IgD-negative memory B cell (primary cell): ENCODE measurements at regions not wholly inside any gene's neighbourhood (a gene's known extent, or its start where the extent isn't known, plus 50 kb on each side); places are given as distances from the start of the nearest gene placed in this dataset.
"Not testable (repeated sequence)": the region's sequence is repeated elsewhere in the genome, so short reads cannot be mapped to it uniquely, and the experiment has no call there.

ENCODE experiments used
- H3K27ac Mint-ChIP-seq, 3 donors: one replicate each; pipeline ENCODE4 v1.8.0; 2020 to 2022; ENCODE audit warnings: mild to moderate bottlenecking in 3 of 3, mixed read lengths in 3 of 3, moderate library complexity in 1 of 3
- H3K27me3 Mint-ChIP-seq: one replicate; pipeline ENCODE4 v1.8.0; 2021; ENCODE audit warnings: mixed read lengths
- H3K36me3 Mint-ChIP-seq: one replicate; pipeline ENCODE4 v1.8.0; 2020; ENCODE audit warnings: mild to moderate bottlenecking, mixed read lengths
- H3K4me1 Mint-ChIP-seq, 3 donors: one replicate each; pipeline ENCODE4 v1.8.0; 2020 to 2022; ENCODE audit warnings: mixed read lengths in 3 of 3, mild to moderate bottlenecking in 1 of 3
- H3K4me3 Mint-ChIP-seq, 4 donors: one replicate each; pipeline ENCODE4 v1.8.0; 2020 to 2022; ENCODE audit warnings: mild to moderate bottlenecking in 4 of 4, mixed read lengths in 4 of 4, moderate library complexity in 3 of 4
- H3K9me3 Mint-ChIP-seq, 3 donors: one replicate each; pipeline ENCODE4 v1.8.0; 2020 to 2021; ENCODE audit warnings: mixed read lengths in 3 of 3, mild to moderate bottlenecking in 1 of 3

DNA sequence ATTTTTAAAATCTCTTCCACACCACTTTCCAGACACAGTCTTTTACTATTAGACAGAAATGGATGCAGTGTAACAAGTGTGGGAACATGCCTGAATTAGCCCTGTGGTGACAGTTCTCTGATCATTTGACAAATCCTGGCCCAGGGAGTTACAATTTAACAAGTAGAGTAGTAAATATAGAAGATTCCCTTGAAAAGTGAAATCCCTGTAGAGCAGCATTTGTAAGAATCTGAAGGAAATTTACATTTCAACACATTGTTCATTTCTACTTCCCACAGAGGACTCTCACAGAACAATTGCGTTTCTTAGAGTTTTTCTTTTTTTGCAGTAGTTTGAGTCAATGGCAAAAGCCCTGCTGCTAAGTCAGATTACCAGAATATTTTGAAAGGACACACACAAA is 458.3 kb upstream of the BRINP3 start:
- H3K9me3 Mint-ChIP-seq, result peaks cover 0 to 3% (median 2%) of the 10 kb centered on the region in 3 donors
- H3K36me3 Mint-ChIP-seq, result no peaks in the 10 kb centered on the region
- H3K4me3 Mint-ChIP-seq, result no peak overlapping the region
- H3K27ac Mint-ChIP-seq, result no peak overlapping the region
- H3K27me3 Mint-ChIP-seq, result no peaks in the 10 kb centered on the region
- H3K4me1 Mint-ChIP-seq, result no peaks in the 10 kb centered on the region

DNA sequence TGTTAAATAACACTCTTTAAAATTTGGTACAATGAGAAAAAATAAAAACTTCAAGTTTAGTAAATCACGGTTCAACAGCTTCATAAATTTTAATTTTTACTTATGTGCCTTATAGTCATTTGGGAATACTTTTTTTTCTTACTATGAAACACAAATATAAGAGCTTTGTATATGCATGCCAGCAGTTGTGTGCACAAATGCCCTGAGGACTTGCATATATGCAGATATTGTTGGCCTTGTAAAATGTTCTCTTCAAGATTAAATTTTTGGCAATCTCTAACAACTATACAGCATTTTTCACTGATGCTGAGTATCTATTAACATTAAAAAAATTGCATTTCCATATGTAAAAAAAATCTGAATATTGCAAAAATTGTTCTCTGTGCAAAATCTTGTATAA is 458.7 kb upstream of the BRINP3 start:
- Mint-ChIP-seq H3K4me3 (no peak overlapping the region), H3K9me3 (peaks cover 0 to 3% (median 2%) of the 10 kb centered on the region in 3 donors), H3K4me1 (no peaks in the 10 kb centered on the region), H3K27me3 (no peaks in the 10 kb centered on the region), H3K36me3 (no peaks in the 10 kb centered on the region), H3K27ac (no peak overlapping the region)

DNA sequence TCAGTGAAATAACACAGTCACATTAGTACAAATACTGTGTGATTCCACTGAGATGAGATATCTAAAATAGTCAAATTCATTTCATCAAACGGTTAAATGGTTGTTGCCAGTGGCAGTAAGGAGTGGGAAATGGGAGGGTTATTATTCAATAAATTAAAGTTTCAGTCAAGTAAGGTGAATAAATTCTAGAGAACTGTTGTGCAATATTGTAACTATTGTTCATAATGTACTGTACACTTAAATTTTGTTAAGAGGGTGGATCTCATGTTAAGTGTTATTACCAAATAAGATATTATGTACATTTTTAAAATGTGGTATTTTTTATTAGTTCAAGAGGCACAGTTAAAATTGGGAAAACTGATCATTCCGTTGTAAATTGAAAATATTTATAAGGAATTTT is 463.3 kb upstream of the BRINP3 start:
- Mint-ChIP-seq H3K9me3 (peaks cover 0 to 2% (median 0%) of the 10 kb centered on the region in 3 donors), H3K4me3 (no peak overlapping the region), H3K27me3 (no peaks in the 10 kb centered on the region), H3K4me1 (no peaks in the 10 kb centered on the region), H3K36me3 (no peaks in the 10 kb centered on the region), H3K27ac (no peak overlapping the region)

DNA sequence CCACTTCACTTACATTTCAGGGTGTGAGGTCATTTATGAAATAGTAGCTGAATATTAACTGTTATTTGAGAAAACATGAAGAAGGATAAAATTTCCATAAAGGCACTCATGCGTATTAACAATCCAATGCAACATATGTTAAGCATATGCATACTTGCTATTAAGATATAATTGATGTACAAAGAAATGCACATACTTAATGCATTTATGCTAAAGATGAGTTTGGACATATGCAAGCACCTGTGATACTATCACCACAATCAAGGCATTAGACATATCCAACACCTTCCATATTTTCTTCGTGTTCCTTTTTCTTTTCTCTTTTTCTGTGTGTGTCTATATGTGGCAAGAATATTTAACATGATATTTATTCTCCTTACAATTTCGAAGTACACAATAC is 464.8 kb upstream of the BRINP3 start:
- H3K4me1 Mint-ChIP-seq, result no peaks in the 10 kb centered on the region
- H3K9me3 Mint-ChIP-seq, result peaks cover 0 to 2% (median 0%) of the 10 kb centered on the region in 3 donors
- H3K27me3 Mint-ChIP-seq, result no peaks in the 10 kb centered on the region

DNA sequence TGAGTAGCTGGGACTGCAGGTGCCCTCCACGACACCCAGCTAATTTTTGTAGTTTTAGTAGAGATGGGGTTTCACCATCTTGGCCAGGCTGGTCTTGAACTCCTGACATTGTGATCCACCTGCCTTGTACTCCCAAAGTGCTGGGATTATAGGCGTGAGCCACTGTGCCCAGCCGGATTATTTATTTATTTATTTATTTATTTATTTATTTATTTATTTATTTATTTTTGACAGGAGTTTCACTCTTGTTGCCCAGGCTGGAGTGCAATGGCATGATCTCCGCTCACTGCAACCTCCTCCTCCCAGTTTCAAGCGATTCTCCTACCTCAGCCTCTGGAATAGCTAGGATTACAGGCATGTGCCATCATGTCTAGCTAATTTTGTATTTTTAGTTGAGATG is 466.1 kb upstream of the BRINP3 start:
- H3K4me3 Mint-ChIP-seq, H3K27ac Mint-ChIP-seq: not testable (repeated sequence)

More for the DNA sequence above, 464.8 kb upstream of the BRINP3 start:
- Mint-ChIP-seq H3K36me3 (no peaks in the 10 kb centered on the region), H3K27ac (no peak overlapping the region), H3K4me3 (no peak overlapping the region)

DNA sequence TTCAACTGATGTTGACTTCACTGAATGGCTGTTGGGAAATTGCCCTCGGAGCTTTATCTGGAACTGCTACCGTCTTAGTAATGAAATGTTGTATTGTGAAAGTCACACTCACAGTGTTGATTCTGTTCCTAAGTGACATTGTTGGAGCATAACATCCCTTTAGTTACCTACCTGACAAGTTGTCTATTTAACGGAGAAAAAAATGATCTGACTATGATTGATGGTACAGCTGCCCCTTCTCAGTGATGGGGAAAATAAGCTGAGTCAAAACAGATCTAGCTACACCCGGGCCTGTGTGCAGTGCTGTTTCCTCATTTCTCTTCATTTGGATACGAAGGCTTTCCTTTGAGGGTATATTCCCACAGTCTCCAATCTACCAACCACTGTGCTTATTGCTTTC is 472.3 kb upstream of the BRINP3 start:
- Mint-ChIP-seq H3K27me3 (no peaks in the 10 kb centered on the region), H3K36me3 (no peaks in the 10 kb centered on the region), H3K4me3 (no peak overlapping the region), H3K4me1 (no peaks in the 10 kb centered on the region), H3K27ac (no peak overlapping the region), H3K9me3 (peaks cover 1 to 3% (median 2%) of the 10 kb centered on the region in 3 donors)

More for the DNA sequence above, 466.1 kb upstream of the BRINP3 start:
- H3K27me3 Mint-ChIP-seq, H3K36me3 Mint-ChIP-seq, H3K9me3 Mint-ChIP-seq, H3K4me1 Mint-ChIP-seq: not testable (repeated sequence)

DNA sequence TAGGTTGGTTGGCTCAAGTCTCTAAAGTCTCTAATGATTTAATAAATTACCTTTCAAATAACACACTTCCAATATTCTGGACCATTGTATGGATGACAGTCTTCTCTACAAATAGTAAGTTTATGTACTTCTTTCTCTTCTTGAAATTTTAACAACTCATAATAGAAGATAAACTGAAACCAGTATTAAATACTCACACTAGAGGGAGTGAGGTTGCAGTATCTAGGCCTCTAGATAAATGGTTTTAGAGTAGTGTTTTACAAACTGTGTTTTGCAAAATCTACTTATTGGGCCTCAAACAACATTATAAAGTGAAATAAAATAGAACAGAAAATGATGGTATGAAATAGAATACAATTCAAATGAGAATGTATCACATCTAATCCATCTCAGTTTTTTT is 479.9 kb upstream of the BRINP3 start:
- no peaks in the 10 kb centered on the region for H3K27me3 Mint-ChIP-seq

DNA sequence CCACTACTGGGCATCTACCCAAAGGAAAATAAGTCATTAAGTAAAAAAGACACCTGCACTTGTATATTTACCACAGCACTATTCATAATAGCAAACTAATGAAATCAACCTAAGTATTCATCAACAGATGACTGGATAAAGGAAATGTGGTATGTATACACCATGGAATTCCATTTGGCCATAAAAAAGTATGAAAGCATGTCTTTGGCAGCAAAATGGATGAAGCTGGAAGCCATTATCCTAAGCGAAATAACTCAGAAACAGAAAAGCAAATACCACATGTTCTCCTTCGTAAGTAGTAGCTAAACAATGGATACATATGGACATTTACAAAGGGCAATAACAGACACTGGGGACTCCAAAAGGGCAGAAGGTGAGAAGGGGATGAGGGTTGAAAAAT is 485.7 kb upstream of the BRINP3 start:
- H3K27me3 Mint-ChIP-seq, result no peaks in the 10 kb centered on the region
- H3K4me3 Mint-ChIP-seq, result no peak overlapping the region
- H3K27ac Mint-ChIP-seq, result no peak overlapping the region
- peaks cover 3 to 12% (median 7%) of the 10 kb centered on the region in 3 donors for H3K9me3 Mint-ChIP-seq
- no peaks in the 10 kb centered on the region for H3K36me3 Mint-ChIP-seq
- H3K4me1 Mint-ChIP-seq, result no peaks in the 10 kb centered on the region

More for the DNA sequence above, 479.9 kb upstream of the BRINP3 start:
- Mint-ChIP-seq H3K27ac (no peak overlapping the region), H3K36me3 (no peaks in the 10 kb centered on the region), H3K4me1 (no peaks in the 10 kb centered on the region), H3K9me3 (peaks cover 4 to 14% (median 7%) of the 10 kb centered on the region in 3 donors), H3K4me3 (no peak overlapping the region)

DNA sequence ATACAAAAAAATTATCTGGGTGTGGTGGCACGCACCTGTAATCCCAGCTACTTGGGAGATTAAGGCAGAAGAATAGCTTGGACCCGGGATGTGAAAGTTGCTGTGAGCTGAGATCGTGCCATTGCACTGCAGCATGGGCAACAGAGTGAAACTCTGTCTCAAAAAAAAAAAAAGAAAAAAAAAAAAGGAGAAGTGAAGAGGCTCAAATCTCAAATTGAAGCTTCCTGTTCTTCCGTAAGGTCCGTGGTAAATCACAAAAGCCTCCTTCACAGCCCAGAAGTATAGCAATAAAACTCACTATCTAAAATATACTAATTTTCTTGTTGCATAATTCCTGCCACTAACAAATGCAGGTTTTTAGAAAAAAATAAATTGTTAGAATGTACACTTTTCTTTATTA is 498.2 kb upstream of the BRINP3 start:
- Mint-ChIP-seq H3K27me3 (no peaks in the 10 kb centered on the region), H3K36me3 (no peaks in the 10 kb centered on the region), H3K4me3 (no peak overlapping the region), H3K9me3 (peaks cover 0 to 5% (median 2%) of the 10 kb centered on the region in 3 donors), H3K27ac (no peak overlapping the region), H3K4me1 (no peaks in the 10 kb centered on the region)

DNA sequence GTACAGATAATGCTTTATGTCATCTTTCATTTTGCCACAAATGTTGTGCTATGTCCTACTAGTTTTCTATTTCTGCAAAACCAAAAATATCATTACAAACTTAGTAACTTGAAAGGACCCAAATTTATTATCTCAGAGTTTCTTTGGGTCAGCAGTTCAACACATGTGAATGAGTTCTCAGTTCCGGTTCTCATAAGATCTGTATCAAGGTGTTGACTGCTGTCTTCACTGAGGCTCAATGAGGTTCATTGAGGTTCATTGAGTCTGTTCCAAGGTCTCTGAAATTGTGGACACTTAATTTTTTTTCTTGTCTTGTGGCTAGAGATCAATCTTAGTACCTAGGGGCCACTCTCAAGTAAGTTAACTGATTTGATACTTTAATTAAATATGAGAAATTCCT is 525.1 kb upstream of the BRINP3 start:
- Mint-ChIP-seq H3K9me3 (peaks cover 0 to 4% (median 2%) of the 10 kb centered on the region in 3 donors), H3K27ac (no peak overlapping the region), H3K36me3 (no peaks in the 10 kb centered on the region), H3K4me3 (no peak overlapping the region), H3K27me3 (no peaks in the 10 kb centered on the region), H3K4me1 (no peaks in the 10 kb centered on the region)

DNA sequence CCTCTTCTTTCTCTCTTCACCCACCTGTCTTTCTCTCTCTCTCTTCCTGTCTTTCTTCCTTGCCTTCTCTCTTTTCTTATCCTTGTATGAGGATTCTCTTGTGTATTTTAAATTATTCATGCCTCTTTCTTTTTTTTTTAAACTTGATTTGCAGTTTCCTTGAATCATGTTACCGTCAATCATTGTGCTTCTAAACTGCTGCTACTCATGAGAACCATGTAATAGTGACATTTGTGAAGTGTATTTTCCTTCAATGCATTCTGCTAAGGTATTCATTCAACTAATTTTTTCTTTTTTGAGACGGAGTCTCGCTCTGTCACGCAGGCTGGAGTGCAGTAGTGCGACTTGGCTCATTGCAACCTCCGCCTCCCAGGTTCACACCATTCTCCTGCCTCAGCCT is 539.1 kb upstream of the BRINP3 start:
- Mint-ChIP-seq H3K27me3 (no peaks in the 10 kb centered on the region), H3K36me3 (no peaks in the 10 kb centered on the region), H3K27ac (no peak overlapping the region), H3K4me3 (no peak overlapping the region), H3K4me1 (no peaks in the 10 kb centered on the region), H3K9me3 (peaks cover 0 to 2% (median 2%) of the 10 kb centered on the region in 3 donors)

DNA sequence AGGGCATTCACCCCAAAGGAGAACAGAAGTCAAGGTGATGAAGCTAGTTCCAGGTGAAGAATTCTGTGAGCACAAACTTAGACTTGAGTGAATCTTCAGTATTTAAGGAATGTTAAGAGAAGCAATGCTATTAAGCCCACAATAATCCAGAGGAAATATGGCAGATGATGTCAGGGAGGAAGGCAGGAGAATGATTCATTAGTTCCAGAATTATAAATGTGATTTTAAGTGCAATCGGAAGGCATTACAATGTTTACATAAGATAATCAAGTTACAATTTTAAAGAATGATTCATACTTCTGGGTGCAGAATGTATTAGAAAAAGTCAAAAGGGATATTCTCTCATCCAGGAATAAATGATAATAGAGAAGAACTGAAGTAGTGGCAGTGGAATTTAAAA is 545.2 kb upstream of the BRINP3 start:
- peaks cover 0 to 1% (median 0%) of the 10 kb centered on the region in 3 donors for H3K9me3 Mint-ChIP-seq
- no peaks in the 10 kb centered on the region for H3K27me3 Mint-ChIP-seq
- H3K4me3 Mint-ChIP-seq, result no peak overlapping the region
- H3K27ac Mint-ChIP-seq, result no peak overlapping the region
- H3K36me3 Mint-ChIP-seq, result no peaks in the 10 kb centered on the region
- H3K4me1 Mint-ChIP-seq, result no peaks in the 10 kb centered on the region

DNA sequence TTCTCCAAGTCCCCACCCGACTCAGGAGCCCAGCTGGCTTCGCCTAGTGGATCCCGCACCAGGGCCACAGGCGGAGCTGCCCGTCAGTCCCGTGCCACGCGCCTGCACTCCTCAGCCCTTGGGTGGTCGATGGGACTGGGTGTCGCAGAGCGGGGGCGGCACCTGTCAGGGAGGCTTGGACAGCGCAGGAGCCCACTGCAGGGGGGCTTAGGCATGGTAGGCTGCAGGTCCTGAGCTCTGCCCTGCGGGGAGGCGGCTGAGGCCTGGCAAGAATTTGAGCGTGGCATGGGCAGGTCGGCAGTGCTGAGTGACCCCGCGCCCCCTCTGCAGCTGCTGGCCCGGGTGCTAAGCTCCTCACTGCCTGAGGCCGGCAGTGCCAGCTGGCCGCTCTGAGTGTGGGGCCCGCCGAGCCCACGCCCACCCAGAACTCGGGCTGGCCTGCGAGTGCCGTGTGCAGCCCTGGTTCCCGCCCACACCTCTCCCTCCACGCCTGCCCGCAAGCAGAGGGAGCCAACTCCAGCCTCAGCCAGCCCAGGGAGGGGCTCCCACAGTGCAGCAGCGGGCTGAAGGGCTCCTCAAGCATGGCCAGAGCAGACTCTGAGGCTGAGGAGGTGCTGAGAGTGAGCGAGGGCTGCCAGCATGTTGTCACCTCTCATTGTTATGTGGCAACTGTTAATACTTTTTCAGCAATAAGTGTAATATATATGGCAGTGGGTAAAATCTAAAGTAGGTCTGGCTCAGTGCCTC is 548.4 kb upstream of the BRINP3 start:
- H3K9me3 Mint-ChIP-seq, result peaks cover 2 to 11% (median 3%) of the 10 kb centered on the region in 3 donors

DNA sequence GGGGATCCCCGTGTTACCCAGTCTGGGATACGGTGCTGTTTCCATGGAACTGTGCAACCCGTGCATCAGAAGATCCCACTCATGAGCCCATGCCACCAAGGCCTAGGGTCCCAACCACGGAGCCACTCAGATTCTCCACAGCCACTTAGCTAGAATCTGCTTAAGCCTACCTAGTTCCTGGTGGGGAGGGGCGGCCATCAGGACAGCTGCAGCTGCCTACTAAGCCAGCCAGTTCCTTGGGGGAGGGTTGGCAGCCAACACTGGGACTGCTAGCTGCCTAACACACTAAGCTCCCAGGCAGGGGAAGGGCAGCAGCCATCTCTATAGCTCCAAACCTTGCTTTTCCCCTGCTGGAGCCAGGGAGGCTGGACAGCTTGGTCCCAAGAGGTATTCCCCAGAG is 549.2 kb upstream of the BRINP3 start:
- no peaks in the 10 kb centered on the region for H3K27me3 Mint-ChIP-seq

More for the DNA sequence above, 548.4 kb upstream of the BRINP3 start:
- H3K4me3 Mint-ChIP-seq, result no peak overlapping the region
- H3K36me3 Mint-ChIP-seq, result no peaks in the 10 kb centered on the region
- no peak overlapping the region for H3K27ac Mint-ChIP-seq
- no peaks in the 10 kb centered on the region for H3K27me3 Mint-ChIP-seq
- no peaks in the 10 kb centered on the region for H3K4me1 Mint-ChIP-seq

DNA sequence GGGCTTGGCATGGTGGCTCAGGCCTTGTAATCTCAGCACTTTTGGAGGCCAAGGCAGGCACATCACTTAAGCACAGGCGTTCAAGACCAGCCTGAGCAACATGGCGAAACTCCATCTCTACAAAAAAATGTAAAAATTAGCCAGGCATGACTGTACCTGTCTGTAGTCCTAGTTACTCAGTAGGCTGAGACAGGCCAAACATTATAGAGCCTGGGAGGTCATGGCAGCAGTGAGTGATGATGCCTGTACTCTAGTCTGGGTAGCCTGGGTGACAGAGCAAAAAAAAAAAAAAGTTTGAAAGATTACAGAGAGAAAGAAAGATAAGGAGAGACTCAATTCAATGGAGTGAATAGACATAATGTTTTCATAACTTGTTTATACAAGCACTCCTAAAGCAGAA is 556.5 kb upstream of the BRINP3 start:
- Mint-ChIP-seq H3K27ac (no peak overlapping the region), H3K9me3 (peaks cover 2 to 15% (median 8%) of the 10 kb centered on the region in 3 donors), H3K4me1 (peaks cover 0 to 3% (median 0%) of the 10 kb centered on the region in 3 donors), H3K4me3 (no peak overlapping the region), H3K36me3 (no peaks in the 10 kb centered on the region), H3K27me3 (no peaks in the 10 kb centered on the region)

More for the DNA sequence above, 549.2 kb upstream of the BRINP3 start:
- no peaks in the 10 kb centered on the region for H3K36me3 Mint-ChIP-seq
- no peak overlapping the region for H3K27ac Mint-ChIP-seq
- no peak overlapping the region for H3K4me3 Mint-ChIP-seq
- no peaks in the 10 kb centered on the region for H3K4me1 Mint-ChIP-seq
- peaks cover 2 to 14% (median 3%) of the 10 kb centered on the region in 3 donors for H3K9me3 Mint-ChIP-seq

DNA sequence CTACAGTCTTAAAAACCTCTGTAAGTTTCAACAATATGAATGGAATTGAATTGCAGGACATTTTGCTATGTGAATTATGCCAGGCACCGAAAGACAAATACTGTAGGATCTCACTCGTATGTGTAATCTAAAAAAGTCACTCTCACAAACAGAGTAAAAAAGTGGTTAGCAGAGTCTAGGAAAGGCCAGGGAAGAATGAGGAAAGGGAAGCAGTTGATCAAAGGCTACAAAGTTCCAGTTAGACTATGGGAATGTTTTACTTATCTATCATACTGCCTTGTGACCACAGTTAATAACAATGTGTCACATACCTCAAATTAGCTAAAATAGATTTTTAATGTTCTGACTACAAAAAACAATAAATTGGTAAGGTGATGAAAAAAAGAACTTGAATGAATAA is 565.4 kb upstream of the BRINP3 start:
- H3K27me3 Mint-ChIP-seq, result no peaks in the 10 kb centered on the region
- H3K4me1 Mint-ChIP-seq, result no peaks in the 10 kb centered on the region
- H3K27ac Mint-ChIP-seq, result no peak overlapping the region
- H3K9me3 Mint-ChIP-seq, result peaks cover 0 to 10% (median 3%) of the 10 kb centered on the region in 3 donors
- no peak overlapping the region for H3K4me3 Mint-ChIP-seq
- no peaks in the 10 kb centered on the region for H3K36me3 Mint-ChIP-seq
